Activated naive CD8-positive, alpha-beta T cell treated with anti-CD3 and anti-CD28 coated beads, Interleukin-2, amount 50 U/mL, for 24 hours (primary cell): ENCODE measurements at regions not wholly inside any gene's neighbourhood (a gene's known extent, or its start where the extent isn't known, plus 50 kb on each side); places are given as distances from the start of the nearest gene placed in this dataset.
"Not testable (repeated sequence)": the region's sequence is repeated elsewhere in the genome, so short reads cannot be mapped to it uniquely, and the experiment has no call there.

Experiments used
- ATAC-seq: fragments of 150-1000 bp; cut with Tn5 transposase; one replicate; pipeline ENCODE4 v1.10.0; 2021
- DNase-seq: peaks from one replicate; pipeline ENCODE4 v3.0.0; 2021
- H3K27ac Mint-ChIP-seq: one replicate; pipeline ENCODE4 v1.8.0; 2021; ENCODE audit warnings: mild to moderate bottlenecking, mixed read lengths
- H3K27me3 Mint-ChIP-seq: one replicate; pipeline ENCODE4 v1.8.0; 2021; ENCODE audit warnings: mixed read lengths
- H3K36me3 Mint-ChIP-seq: one replicate; pipeline ENCODE4 v1.8.0; 2021; ENCODE audit warnings: low read depth, mixed read lengths
- H3K4me1 Mint-ChIP-seq: one replicate; pipeline ENCODE4 v1.8.0; 2021; ENCODE audit warnings: mixed read lengths
- H3K4me3 Mint-ChIP-seq: one replicate; pipeline ENCODE4 v1.8.0; 2021; ENCODE audit warnings: mild to moderate bottlenecking, moderate library complexity, mixed read lengths
- H3K9me3 Mint-ChIP-seq: one replicate; pipeline ENCODE4 v1.8.0; 2021; ENCODE audit warnings: mixed read lengths

DNA sequence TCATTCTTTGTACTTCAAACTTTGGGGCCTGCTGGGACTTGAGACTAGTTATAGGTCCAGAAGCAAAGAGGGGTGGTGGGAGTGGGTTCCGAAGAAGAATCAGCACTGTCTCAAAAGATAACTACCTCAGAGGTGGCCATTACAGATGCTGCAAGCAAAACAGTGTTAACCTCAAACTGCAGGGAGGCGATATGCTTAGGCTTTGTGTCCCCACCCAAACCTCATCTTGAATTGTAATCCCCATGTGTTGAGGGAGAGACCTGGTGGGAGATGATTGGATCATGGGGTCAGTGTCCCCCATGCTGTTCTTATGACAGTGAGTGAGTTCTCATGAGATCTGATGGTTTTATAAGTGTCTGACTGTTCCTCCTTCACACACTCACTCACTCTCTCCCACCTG is 545.3 kb downstream of the XYLT1 start:
- ATAC-seq (no peak), DNase-seq (no peak)
- H3K9me3 Mint-ChIP-seq, result no peaks in the 10 kb centered on the region
- H3K4me1 Mint-ChIP-seq, result peaks cover 2% of the 10 kb centered on the region
- no peak overlapping the region for H3K27ac Mint-ChIP-seq
- H3K27me3 Mint-ChIP-seq, result no peaks in the 10 kb centered on the region
- H3K4me3 Mint-ChIP-seq, result no peak overlapping the region
- H3K36me3 Mint-ChIP-seq, result no peaks in the 10 kb centered on the region

DNA sequence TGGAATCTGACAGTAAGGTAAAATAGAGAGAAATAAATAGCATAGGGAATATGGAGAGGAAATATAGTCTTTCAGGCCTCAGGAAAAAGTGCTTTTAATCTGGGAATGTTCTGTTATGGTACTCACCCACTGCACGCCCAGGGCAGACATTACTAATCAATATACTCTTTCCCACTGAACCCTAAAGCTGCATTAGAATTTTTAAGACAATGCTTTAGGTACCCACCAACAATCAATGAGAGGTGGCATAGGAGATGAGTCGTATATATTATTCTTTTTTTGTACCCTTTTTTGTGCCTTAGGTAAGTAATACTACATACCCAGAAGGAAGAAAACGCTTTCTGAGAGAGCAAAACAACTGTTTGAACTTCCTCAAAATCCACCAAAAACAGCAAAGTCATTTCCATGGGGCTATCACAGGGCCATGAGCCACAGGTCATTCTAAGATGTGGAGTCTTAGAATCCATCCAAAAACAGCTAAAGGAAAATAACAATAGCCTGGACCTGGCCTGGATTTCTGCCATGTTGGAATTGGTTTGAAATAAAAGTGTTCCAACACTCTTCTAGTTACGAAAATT is 542.1 kb downstream of the XYLT1 start:
- no peak overlapping the region for H3K4me3 Mint-ChIP-seq

DNA sequence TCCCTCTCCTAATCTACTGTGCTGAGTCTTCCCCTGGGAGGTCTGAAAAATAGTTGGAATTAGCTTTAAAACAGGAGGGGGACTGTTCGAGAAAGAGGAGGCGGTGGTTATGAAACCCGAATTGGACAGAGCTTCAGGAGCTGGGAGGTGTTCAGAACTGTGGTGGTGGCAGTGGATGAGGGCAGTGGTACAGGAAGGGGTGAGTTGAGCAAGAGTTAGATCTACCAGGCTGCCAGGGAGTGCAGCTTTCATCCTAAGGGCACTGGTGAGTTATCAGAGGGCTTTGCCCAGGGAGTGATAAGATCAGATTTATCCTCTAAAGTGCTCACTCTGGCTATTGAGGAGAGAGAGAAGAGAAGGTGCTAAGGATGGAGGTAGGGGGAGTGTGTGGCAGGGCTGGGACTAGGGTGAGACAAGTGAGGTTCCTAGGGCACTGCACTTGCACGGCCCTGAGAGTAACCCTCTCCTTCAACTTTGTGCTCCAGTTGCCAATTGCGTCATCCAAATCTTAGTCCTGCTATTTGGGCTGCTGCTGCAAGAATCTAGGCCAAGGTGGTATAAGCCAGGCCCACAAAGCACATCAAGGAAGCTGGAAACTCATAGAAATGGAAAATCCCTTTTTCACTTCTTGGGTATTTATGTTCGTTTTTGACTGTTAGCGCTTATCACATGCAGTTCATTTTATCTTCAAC is 540.3 kb downstream of the XYLT1 start:
- peaks cover under 1% of the 10 kb centered on the region for H3K27me3 Mint-ChIP-seq
- H3K4me1 Mint-ChIP-seq, result peaks cover 2% of the 10 kb centered on the region
- no peak overlapping the region for H3K27ac Mint-ChIP-seq
- no peak overlapping the region for H3K4me3 Mint-ChIP-seq
- no peaks in the 10 kb centered on the region for H3K9me3 Mint-ChIP-seq
- DNase-seq (no peak), ATAC-seq (no peak)
- no peaks in the 10 kb centered on the region for H3K36me3 Mint-ChIP-seq

More for the DNA sequence above, 542.1 kb downstream of the XYLT1 start:
- no peak for DNase-seq
- peaks cover 2% of the 10 kb centered on the region for H3K4me1 Mint-ChIP-seq
- H3K9me3 Mint-ChIP-seq, result no peaks in the 10 kb centered on the region
- H3K36me3 Mint-ChIP-seq, result no peaks in the 10 kb centered on the region
- H3K27ac Mint-ChIP-seq, result no peak overlapping the region
- ATAC-seq, result no peak
- no peaks in the 10 kb centered on the region for H3K27me3 Mint-ChIP-seq

DNA sequence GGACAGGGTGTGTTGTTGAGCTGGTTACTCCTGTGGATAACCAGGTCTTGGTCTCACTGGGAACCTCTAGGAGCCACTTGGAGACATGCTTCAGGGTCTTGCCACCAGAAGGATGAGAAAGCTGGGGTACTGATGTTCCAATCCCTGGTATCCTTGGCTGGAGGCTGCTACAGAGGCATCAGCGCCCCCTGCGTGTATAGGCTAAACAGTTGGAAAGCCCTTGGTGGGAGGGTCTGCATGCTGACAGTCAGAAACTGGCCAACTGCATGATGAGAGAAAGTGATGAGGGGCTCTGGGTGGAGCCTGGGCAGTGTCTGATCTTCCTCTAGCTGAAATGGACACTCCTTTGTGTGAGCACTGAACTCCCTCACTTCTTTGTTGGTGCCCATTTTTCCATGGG is 536.9 kb downstream of the XYLT1 start:
- H3K4me3 Mint-ChIP-seq, result no peak overlapping the region
- no peaks in the 10 kb centered on the region for H3K9me3 Mint-ChIP-seq
- no peak for DNase-seq
- H3K27me3 Mint-ChIP-seq, result peaks cover 2% of the 10 kb centered on the region
- no peak overlapping the region for H3K27ac Mint-ChIP-seq
- no peak for ATAC-seq
- no peaks in the 10 kb centered on the region for H3K36me3 Mint-ChIP-seq
- H3K4me1 Mint-ChIP-seq, result peaks cover 2% of the 10 kb centered on the region

DNA sequence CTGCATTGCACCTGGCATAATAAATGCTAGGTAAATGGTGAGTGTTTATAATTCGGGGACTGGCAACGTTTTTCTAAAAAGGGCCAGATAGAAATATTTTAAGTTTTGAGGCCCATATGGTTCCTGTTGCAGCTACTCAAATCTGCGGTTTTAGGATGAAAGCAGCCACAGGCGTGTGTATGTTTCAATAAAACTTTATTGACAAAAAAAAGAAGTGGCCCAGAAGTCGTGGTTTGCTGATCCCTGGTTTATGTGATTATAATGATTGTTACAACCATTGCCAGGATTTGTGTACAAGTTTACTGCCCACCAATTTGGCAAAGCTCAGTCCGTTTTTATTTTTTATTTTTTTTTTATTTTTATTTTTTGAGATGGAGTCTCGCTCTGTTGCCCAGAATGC is 536.1 kb downstream of the XYLT1 start:
- no peaks in the 10 kb centered on the region for H3K9me3 Mint-ChIP-seq
- H3K27me3 Mint-ChIP-seq, result peaks cover 2% of the 10 kb centered on the region
- H3K4me1 Mint-ChIP-seq, result no peaks in the 10 kb centered on the region
- DNase-seq (no peak), ATAC-seq (no peak)
- H3K4me3 Mint-ChIP-seq, result no peak overlapping the region
- no peak overlapping the region for H3K27ac Mint-ChIP-seq
- no peaks in the 10 kb centered on the region for H3K36me3 Mint-ChIP-seq

DNA sequence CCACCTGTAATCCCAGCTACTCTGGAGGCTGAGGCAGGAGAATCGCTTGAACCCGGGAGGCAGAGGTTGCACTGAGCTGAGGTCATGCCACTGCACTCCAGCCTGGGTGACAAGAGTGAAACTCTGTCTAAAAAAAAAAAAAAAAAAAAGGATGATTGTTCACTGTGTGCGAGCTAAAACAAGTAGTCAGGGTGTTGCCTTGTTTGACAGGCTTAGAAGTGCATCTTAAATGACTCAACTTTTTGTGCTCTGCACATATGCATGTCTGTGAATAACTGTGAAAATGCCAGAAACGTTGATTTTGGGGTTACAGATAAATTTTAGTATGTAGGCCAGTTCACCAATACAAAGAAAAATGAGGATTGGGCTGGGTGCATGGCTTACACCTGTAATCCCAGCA is 534.9 kb downstream of the XYLT1 start:
- H3K4me3 Mint-ChIP-seq, ATAC-seq, H3K27me3 Mint-ChIP-seq, DNase-seq, H3K36me3 Mint-ChIP-seq, H3K4me1 Mint-ChIP-seq, H3K9me3 Mint-ChIP-seq, H3K27ac Mint-ChIP-seq: not testable (repeated sequence)

DNA sequence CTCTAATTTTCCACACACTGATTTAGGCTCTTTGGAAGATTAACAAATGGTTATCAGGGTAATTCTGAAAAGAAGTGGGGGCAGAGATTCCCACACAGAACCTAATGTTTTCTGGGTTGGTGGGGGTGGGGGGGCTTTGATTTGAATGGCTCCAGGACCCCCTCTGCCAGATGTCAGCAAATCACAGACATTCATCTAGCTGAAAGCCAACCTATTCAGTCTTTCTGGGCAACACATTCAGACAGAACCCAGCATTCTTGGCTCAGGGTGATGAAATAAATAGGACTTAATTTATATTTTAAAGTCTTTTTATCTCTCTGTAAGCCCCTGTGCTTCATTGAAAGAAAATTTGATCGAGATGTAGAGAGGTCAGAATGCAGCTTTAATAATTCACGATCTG is 533.2 kb downstream of the XYLT1 start:
- no peak for ATAC-seq
- Mint-ChIP-seq H3K9me3 (no peaks in the 10 kb centered on the region), H3K4me3 (no peak overlapping the region)

DNA sequence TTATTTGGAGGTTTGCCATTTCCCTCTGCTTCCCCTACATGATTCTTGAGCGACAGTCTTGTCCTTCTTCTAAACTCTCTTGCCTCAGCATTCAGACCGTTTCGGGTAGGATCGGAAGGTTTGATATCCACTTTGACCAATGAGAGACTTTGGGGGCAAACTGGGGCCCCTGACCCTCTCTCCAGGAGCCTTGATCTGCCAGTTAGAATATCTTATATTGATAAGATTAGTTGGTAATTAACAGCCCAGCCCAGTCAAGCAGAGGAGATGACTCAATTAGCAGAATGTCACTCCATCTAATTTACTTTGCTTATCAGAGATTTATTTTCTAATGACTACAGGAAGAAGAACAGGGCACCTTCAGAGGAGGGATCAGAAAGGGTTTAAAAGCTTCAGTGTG is 532.8 kb downstream of the XYLT1 start:
- H3K9me3 Mint-ChIP-seq, result no peaks in the 10 kb centered on the region
- H3K4me1 Mint-ChIP-seq, result no peaks in the 10 kb centered on the region
- no peak for ATAC-seq
- no peaks in the 10 kb centered on the region for H3K36me3 Mint-ChIP-seq
- no peak overlapping the region for H3K4me3 Mint-ChIP-seq
- H3K27me3 Mint-ChIP-seq, result peaks cover 2% of the 10 kb centered on the region
- no peak overlapping the region for H3K27ac Mint-ChIP-seq
- DNase-seq, result no peak

More for the DNA sequence above, 533.2 kb downstream of the XYLT1 start:
- Mint-ChIP-seq H3K4me1 (no peaks in the 10 kb centered on the region), H3K27me3 (peaks cover 2% of the 10 kb centered on the region), H3K36me3 (no peaks in the 10 kb centered on the region), H3K27ac (no peak overlapping the region)
- no peak for DNase-seq

DNA sequence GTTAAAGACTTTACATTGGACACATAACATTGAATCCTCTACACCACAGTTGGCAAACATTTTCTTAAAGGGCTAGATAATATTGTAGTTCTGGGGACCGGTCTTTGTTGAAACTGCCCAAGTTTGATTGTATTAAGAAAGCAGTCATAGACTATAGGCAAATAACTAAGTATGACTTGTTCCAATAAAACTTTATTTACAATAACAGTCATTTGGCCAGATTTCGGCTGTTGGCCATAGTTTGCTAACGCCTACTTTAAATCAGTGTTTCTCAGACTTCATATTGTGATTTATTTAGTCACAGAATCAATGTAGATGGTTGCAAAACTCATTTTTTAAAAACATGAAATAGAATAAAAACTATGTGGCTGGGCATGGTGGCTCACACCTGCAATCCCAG is 531.8 kb downstream of the XYLT1 start:
- H3K9me3 Mint-ChIP-seq, result no peaks in the 10 kb centered on the region
- H3K27me3 Mint-ChIP-seq, result peaks cover 2% of the 10 kb centered on the region
- no peak overlapping the region for H3K4me3 Mint-ChIP-seq
- H3K4me1 Mint-ChIP-seq, result no peaks in the 10 kb centered on the region
- no peak overlapping the region for H3K27ac Mint-ChIP-seq
- DNase-seq (no peak), ATAC-seq (no peak)
- H3K36me3 Mint-ChIP-seq, result no peaks in the 10 kb centered on the region

DNA sequence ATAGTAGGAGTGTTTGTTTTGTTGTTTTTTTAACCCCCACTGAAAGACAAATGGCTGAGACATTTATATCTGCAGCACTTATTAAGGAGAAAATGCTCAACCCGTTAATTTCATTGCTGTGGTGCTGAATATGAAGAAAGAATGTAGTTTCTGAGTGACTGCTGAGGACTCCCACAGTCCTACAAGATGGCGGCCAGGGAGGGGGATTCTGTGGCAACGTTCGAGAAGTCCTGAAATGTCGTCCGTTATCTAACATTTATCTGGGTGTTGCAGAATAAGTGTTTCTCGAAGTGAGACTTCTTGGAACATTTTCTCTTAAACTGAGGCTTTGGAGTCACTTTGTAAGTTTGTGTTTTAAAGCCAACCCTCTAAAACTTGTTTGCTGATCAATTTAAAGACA is 530.4 kb downstream of the XYLT1 start:
- no peaks in the 10 kb centered on the region for H3K9me3 Mint-ChIP-seq
- no peak overlapping the region for H3K4me3 Mint-ChIP-seq

DNA sequence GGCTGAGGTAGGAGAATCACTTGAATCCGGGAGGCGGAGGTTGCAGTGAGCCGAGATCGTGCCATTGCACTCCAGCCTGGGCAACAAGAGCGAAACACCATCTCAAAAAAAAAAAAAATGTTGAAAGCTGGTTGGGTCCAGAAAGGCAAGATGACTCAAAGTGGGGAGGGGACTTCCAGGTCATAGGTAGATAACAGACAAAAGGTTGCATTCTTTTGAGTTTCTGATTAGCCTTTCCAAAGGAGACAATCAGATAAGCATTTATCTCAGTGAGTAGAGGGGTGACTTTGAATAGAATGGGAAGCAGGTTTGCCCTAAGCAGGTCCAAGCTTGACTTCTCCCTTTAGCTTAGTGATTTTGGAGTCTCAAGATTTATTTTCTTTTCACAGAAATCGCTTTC is 527.9 kb downstream of the XYLT1 start:
- not testable (repeated sequence) for ATAC-seq, H3K27me3 Mint-ChIP-seq, H3K4me3 Mint-ChIP-seq, H3K9me3 Mint-ChIP-seq, H3K4me1 Mint-ChIP-seq, H3K36me3 Mint-ChIP-seq, H3K27ac Mint-ChIP-seq, DNase-seq

More for the DNA sequence above, 530.4 kb downstream of the XYLT1 start:
- ATAC-seq, result no peak
- no peak overlapping the region for H3K27ac Mint-ChIP-seq
- no peaks in the 10 kb centered on the region for H3K4me1 Mint-ChIP-seq
- H3K27me3 Mint-ChIP-seq, result peaks cover 2% of the 10 kb centered on the region
- no peak for DNase-seq
- H3K36me3 Mint-ChIP-seq, result no peaks in the 10 kb centered on the region

DNA sequence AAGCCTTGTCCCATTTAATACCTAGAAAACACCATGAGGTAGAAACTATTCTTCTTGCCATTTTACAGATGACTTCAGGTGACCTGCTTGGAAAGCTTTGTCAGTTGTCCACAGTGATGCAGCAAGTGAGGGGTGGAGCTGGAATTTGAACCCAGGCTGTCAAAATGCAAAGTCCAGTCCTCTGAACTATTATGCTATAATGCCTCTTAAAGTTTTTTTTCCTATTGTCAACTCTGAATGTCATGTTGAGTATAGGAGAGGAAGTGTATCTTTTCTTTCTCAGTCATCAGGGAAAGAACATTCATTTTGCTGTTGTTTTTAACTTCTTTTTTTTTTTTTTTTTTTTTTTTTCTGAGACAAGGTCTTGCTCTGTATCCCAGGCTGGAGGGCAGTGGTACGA is 525.6 kb downstream of the XYLT1 start:
- no peak for ATAC-seq
- peaks cover 4% of the 10 kb centered on the region for H3K36me3 Mint-ChIP-seq
- no peaks in the 10 kb centered on the region for H3K4me1 Mint-ChIP-seq
- H3K27ac Mint-ChIP-seq, result no peak overlapping the region
- H3K27me3 Mint-ChIP-seq, result peaks cover 9% of the 10 kb centered on the region
- H3K4me3 Mint-ChIP-seq, result no peak overlapping the region
- H3K9me3 Mint-ChIP-seq, result peaks cover 10% of the 10 kb centered on the region
- DNase-seq, result no peak

DNA sequence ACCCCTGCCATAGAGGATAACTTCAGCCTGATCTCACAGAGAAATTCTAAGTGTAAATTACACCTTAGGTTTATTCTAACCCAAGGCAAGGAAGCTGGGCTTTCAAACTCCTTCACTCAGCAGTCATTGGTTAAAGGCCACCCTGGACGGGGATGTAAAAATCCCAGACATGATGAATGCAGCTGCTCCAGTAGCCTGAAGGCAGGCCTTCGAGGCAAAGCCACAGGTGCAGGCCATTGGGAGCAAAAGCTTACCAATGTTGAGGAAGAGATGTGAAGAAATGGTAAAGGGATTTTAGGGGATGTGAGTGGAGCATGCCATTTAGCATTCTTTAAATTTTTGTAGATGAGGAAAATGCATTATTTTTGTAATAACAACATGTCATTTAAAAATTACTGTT is 514.4 kb downstream of the XYLT1 start:
- Mint-ChIP-seq H3K4me3 (no peak overlapping the region), H3K36me3 (no peaks in the 10 kb centered on the region), H3K27me3 (peaks cover 3% of the 10 kb centered on the region), H3K4me1 (peaks cover 3% of the 10 kb centered on the region), H3K9me3 (no peaks in the 10 kb centered on the region), H3K27ac (no peak overlapping the region)
- no peak for DNase-seq
- no peak for ATAC-seq

DNA sequence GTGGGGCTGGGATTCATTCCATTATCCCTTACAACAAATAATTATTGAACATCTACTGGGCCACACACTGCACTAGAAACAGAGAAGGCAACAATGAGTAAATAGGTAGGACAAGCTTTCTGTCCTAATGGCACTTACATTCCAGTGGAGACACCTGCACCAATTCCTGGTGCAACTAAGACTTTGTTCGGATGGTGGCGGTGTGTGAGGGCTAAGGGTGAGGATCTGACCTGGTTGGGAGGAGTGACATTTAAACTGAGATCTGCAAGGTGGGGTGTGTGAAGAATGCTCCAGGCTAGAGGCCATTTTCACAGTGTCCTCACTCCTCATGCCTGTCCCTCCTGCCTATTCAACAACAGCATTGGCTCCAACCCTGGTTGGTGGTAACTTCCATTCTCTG is 510.0 kb downstream of the XYLT1 start:
- no peaks in the 10 kb centered on the region for H3K36me3 Mint-ChIP-seq
- peaks cover 3% of the 10 kb centered on the region for H3K27me3 Mint-ChIP-seq
- no peak overlapping the region for H3K4me3 Mint-ChIP-seq
- H3K9me3 Mint-ChIP-seq, result peaks cover 5% of the 10 kb centered on the region
- H3K27ac Mint-ChIP-seq, result no peak overlapping the region
- DNase-seq (no peak), ATAC-seq (no peak)
- peaks cover 3% of the 10 kb centered on the region for H3K4me1 Mint-ChIP-seq

DNA sequence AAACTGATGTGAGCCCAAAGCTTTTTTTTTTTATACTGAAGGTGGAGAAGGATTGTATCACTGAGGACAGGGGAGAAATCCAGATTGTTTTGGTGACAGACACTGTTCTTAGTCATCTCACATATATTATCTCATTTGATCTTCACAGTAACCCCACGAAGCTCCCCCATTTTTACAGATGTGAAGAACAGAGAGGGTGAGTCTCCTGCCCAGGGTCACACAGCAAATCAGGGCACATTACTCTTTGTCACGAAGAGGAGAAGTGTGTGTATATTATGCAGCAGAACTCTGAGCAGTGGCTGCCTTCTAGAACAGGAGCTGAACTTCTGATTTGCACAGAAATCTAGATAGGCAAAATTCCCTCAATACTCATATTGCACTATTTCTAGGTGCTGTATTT is 504.3 kb downstream of the XYLT1 start:
- H3K27me3 Mint-ChIP-seq, result peaks cover 5% of the 10 kb centered on the region
- DNase-seq (no peak), ATAC-seq (no peak)
- peaks cover 5% of the 10 kb centered on the region for H3K9me3 Mint-ChIP-seq
- H3K4me3 Mint-ChIP-seq, result no peak overlapping the region
- no peaks in the 10 kb centered on the region for H3K4me1 Mint-ChIP-seq
- no peak overlapping the region for H3K27ac Mint-ChIP-seq
- no peaks in the 10 kb centered on the region for H3K36me3 Mint-ChIP-seq

DNA sequence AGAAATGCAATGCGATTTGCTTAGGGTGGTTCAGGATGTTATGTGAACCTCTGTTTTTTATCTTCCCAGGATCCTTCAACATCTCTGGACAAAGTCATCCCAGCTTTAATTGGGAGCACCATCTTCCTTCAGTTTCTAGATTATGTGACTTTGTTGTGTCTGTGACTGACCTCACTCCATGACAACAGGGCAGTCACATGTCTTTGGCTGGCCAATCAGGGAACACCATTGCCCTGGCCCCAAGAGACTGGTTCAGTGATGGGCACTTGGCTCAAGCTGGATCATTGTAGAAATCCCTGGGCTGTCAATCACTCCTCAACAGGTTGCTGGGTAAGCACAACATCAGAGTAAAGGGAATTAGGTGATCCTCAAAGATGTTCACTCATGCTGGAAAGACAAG is 499.7 kb downstream of the XYLT1 start:
- ATAC-seq (no peak), DNase-seq (no peak)
- H3K27me3 Mint-ChIP-seq, result peaks cover 3% of the 10 kb centered on the region
- H3K36me3 Mint-ChIP-seq, result no peaks in the 10 kb centered on the region
- no peak overlapping the region for H3K27ac Mint-ChIP-seq
- H3K9me3 Mint-ChIP-seq, result no peaks in the 10 kb centered on the region
- no peaks in the 10 kb centered on the region for H3K4me1 Mint-ChIP-seq
- no peak overlapping the region for H3K4me3 Mint-ChIP-seq
